ENCODE measurements at regions not wholly inside any gene's neighbourhood (a gene's known extent, or its start where the extent isn't known, plus 50 kb on each side); places are given as distances from the start of the nearest gene placed in this dataset.
"Not testable (repeated sequence)": the region's sequence is repeated elsewhere in the genome, so short reads cannot be mapped to it uniquely, and the experiment has no call there.

GRCh38 chr4:157776930-157777528 is 395.8 kb downstream of the GASK1B start:
- no peak for DNase-seq

DNA sequence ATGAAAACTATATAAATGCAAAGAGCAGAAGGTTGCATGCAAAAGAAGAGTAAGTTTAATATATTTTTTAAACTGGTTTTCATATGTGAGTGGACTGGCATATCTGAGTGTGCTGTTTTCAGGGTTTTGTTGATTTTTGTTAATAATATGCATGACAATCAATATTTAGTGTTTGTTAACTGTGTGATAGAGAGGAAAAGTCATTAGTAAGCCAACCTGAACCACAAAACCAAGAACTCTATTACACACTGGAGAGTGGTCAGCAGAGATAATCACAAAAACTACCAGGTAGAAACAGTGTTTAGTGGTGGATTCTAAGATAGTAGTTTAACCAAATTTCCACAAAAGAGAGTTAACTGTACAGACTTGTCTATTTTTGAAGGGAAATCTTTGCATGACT is 396.9 kb downstream of the GASK1B start:
- no peak for DNase-seq

- no peak for DNase-seq
Observed at GRCh38 chr4:157772907-157773306, 399.9 kb downstream of the GASK1B start.

DNA sequence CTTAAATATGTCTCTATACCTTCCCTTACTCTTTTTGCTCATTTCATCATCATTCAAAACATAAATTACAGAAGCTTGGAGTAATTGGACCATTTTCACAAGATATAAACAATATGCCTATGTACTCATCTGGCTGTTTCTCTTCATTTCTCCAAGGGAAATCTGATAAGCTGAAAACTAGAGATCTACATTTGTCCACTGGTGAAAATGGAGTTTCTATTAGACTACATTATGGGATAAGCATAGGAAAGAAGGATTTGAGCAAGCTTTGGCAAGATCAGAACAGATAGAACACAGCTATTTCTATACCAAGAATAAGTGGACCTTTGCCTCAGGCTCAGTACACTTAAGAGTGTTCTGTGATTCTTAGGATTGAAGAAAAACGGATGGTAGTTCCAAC is 404.4 kb downstream of the GASK1B start:
- no peak for DNase-seq

DNA sequence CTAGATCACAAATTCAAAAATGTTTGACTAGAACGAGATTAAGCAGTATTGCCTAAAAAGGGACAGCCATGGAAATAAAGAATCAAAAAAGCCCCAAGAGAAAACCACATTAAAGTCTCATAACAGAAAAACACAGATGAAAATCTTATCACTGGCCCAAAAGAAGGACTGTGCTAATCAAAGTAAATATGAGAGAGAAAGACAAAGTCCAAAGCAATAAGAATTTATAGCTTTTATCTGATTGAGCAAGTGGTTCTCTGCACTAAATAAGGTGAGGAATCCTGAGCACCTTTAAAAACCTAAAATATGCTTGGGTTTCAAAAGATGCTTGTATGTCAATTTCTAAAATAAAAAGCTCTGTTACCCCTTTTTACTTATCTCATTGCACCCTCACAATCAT is 409.3 kb downstream of the GASK1B start:
- DNase-seq = no peak

DNA sequence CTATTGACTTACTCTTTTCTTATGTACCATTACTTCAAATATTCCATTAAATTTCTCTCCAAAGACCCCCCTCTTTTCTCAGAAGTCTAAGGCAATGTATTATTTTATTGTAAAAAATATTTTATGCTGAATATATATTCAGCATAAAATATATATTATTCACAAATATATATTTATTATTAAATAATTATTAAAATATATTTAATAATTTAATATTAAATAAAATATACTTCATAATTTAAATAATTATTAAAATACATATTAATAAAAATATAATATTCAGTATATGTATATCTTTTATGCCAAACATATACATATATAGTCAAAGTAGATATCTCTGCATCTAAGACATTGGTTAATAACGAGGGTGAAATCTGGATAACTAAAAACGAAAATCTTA is 418.4 kb downstream of the GASK1B start:
- no peak for DNase-seq

GRCh38 chr4:157751631-157752030 is 421.2 kb downstream of the GASK1B start:
- DNase-seq = no peak

GRCh38 chr4:157741642-157742041 is 431.2 kb downstream of the GASK1B start:
- no peak for DNase-seq

GRCh38 chr4:157739242-157739641 is 433.6 kb downstream of the GASK1B start:
- no peak for DNase-seq

DNA sequence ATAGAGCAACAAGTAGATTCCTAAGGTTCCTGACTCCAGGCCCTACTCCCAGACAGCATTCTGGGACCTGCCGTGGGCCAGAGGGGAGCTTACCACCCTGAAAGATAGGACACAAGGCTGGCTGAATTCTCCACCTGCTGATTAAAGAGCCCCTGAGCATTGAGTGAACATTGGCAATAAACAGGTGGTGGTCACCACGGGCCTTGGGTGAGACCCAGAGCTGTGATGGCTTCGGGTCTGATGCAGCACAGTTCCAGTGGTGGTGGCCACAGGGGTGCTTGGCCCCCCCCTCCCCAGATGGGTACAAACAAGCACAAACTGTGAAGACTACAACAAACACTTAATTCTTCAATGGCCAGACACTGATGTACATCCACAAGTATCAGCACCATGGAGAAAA is 444.6 kb downstream of the GASK1B start:
- no peak for DNase-seq

GRCh38 chr4:157727163-157727562 is 445.7 kb downstream of the GASK1B start:
- no peak for DNase-seq

- no peak for DNase-seq
Observed at GRCh38 chr4:157722146-157722545, 450.7 kb downstream of the GASK1B start.

- no peak for DNase-seq
Observed at GRCh38 chr4:157713342-157713741, 459.5 kb downstream of the GASK1B start.

DNA sequence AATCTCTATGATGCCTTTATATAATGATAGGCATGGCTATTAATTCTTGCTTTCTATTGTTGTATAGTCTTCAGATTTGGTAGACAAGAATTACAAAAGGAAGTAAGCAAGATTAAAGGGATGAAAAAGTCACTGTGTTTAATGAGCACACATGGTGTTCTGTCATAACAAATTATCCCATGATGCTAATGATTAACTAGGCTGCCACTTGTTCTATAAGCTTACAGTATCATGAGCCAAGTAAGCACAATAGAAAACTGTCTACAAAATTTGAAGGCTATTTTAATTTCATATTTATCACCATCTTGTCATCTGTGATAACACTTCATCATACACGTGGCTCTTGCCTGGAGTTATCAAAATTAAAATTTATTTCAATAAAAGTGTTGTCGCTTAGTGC is 466.7 kb downstream of the GASK1B start:
- no peak for DNase-seq

GRCh38 chr4:157702831-157703230 is 470.0 kb downstream of the GASK1B start:
- DNase-seq = no peak

DNA sequence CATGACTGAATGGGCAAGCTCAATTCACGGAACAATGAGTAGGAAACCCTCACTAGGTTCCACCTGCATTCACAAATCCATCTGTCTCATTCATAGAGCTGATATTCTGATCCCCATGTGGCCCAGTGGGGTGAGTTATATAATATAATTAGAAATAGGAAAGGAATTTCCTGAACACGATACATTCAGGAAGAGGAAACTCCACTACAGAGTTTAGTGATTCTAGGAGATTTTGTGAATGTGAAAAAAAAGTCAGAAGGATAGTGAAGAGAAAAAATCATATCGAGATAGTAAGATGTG is 471.2 kb downstream of the GASK1B start:
- DNase-seq = no peak

DNA sequence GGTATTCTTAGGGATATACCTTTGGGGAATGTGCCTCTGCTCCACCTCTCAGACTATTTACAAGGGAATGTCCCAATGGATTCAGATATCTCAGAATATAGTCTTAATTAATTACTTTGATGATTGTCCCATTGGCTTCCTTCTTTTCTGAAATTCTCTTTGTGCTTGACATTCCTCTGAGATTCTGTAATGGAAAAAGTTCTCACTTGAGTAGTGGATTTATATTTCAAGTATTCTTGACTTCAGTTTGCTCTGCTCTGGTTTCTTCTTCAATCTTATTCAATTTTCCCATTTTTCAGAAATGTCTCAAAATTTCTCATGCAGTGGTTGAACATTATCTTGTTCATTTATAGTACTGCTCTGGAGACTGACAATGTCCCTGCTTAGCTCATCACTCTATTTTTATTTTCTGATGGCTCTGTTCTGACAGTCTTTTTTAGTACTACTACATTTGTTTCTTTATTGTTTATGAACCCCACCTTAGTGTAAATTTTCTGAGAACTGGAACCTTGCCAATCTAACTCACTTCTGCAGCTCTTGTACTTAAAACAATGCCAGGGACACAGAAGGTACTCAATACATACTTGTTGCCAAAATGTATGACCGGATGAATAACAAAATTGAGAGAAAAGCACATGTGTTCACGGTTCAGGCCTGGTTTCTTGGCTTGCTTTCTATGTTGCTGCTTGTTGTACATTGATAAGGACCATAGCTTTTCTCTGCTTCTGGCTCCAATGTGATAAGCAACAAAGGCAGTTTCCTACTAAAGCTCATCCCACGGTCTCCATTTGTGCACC is 471.7 kb downstream of the GASK1B start:
- no peak for DNase-seq

DNA sequence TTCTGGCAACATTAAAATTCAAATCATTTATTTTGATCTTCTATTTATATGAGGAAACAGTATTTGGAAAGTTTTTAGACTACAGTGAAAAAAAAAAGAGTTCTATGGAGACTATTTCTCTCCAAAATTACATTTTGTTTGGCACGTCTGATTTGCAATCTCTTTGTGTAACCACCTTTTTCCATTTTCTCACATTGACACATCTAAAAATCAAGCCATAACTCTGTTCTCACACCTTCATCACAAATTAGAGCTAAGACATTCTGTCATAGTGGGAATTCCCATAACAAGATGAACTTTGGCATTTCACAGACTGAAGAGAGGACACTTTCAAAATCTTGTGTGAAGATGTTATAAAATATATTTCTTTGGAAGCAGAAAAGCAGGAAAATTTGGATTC is 468.9 kb downstream of the GRIA2 start:
- DNase-seq = no peak

GRCh38 chr4:157687971-157688370 is 467.4 kb downstream of the GRIA2 start:
- DNase-seq = no peak

GRCh38 chr4:157679326-157679725 is 458.8 kb downstream of the GRIA2 start:
- DNase-seq = not testable (repeated sequence)

GRCh38 chr4:157678478-157678877 is 457.9 kb downstream of the GRIA2 start:
- DNase-seq = no peak

DNA sequence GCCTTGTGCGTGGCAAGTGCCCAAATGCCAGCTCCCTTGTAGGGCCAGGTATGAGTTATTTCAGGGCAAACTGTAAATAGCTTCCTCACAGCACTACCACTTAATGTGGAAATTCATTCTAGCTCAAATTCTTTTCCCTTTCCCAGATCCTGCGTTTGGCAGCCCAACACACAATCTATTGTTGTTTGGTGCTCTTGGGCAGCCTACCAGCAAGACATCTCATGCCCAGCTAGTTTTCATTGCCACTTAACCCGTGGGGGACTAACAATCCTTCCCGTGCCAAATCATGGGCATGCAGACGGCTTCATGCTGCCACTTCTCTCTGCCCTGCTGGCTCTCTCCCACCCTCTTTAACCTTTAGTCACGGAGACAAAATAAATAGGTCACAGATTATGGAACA is 454.2 kb downstream of the GRIA2 start:
- no peak for DNase-seq

GRCh38 chr4:157667836-157668235 is 447.3 kb downstream of the GRIA2 start:
- DNase-seq = no peak

- no peak for DNase-seq
Observed at GRCh38 chr4:157664726-157665125, 444.2 kb downstream of the GRIA2 start.

Data from CD4-positive, alpha-beta T cell treated with Interleukin-10 for 1 hour (primary cell).